T47D (cell line): ENCODE measurements at regions not wholly inside any gene's neighbourhood (a gene's known extent, or its start where the extent isn't known, plus 50 kb on each side); places are given as distances from the start of the nearest gene placed in this dataset.
"Not testable (repeated sequence)": the region's sequence is repeated elsewhere in the genome, so short reads cannot be mapped to it uniquely, and the experiment has no call there.

Source experiments
- DNase-seq, 2 experiments: peaks; one replicate each; pipeline versions ENCODE4 v3.0.0 to v3.0.0-alpha.2; 2011 to 2012; ENCODE audit warnings: low read depth in 1 of 2, low spot score in 1 of 2
- JUND ChIP-seq: IDR thresholded peaks from 2 replicates; pipeline ENCODE4 v1.6.1; 2012; ENCODE audit warnings: low read depth
- in situ Hi-C: cut with HindIII; loops from 2 replicates; pipeline ENCODE4 v1.10.0; 2016; ENCODE audit warnings: low sequenced_read_pairs, low pct_unique_long_range_greater_than_20kb

- no peak for DNase-seq
- TF ChIP-seq JUND: no peak
- in situ Hi-C loops: no loop called here
Observed at GRCh38 chr17:71432378-71433315, 688.2 kb upstream of the SOX9 start.

- in situ Hi-C loops: no loop called here
- TF ChIP-seq JUND: no peak
- DNase-seq: no peak
Observed at GRCh38 chr17:71434716-71435115, 686.1 kb upstream of the SOX9 start.

- in situ Hi-C loops: no loop called here
- DNase-seq: no peak
- TF ChIP-seq JUND: no peak
Observed at GRCh38 chr17:71436479-71436878, 684.3 kb upstream of the SOX9 start.

DNA sequence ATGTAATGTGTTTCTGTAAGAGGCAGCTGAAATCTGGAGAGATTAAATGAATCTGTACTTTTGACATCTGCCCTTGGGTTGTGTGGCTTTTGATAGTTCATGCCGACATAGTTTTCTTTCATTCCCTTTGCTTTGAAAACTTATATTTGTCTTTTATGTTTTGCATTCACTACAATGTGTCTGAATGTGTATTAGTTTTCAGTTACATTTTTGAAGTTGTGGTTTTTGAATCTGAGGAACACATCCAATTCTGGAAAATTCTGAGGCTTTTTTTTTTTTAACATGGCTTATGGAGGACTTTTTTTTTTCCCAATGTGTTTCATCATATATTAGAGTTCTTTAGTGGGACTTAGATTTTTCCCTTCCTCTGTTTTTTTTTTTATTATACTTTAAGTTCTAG, 683.7 kb upstream of the SOX9 start:
- no peak for TF ChIP-seq JUND
- DNase-seq: no peak
- in situ Hi-C loops: no loop called here

DNA sequence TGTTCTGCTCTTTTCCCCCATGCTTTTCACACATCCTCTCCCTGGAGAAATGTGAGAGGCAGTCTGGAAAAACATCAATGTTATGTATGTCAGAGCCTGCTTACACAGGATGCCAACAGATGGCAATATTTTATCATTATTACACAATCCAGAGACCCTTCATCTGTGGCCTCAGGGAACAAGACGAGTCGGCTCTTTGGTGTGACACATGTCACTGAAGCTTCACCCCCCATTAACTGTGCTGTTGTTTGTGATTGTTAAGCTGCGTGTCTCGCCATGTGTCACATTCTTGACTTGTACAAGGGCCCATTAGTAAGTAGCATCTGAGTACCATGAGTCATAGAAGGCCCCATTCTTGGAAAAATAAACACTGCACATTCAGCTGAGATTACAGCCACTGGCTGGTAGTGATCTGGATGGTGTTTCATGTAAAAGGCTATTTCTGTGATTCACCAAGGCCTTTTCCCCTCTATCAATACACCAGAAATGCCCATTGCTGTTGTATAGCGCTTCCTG, 682.1 kb upstream of the SOX9 start:
- in situ Hi-C loops: no loop called here
- no peak for DNase-seq
- no peak for TF ChIP-seq JUND

- peak in 1 of 2 experiments; percentile 24 for DNase-seq
- no peak for TF ChIP-seq JUND
- in situ Hi-C loops: no loop called here
Observed at GRCh38 chr17:71440513-71440912, 680.3 kb upstream of the SOX9 start.

GRCh38 chr17:71441098-71441497, 679.7 kb upstream of the SOX9 start:
- no peak for TF ChIP-seq JUND
- in situ Hi-C loops: no loop called here
- peak in 1 of 2 experiments; percentile 31 for DNase-seq

GRCh38 chr17:71444078-71444477, 676.7 kb upstream of the SOX9 start:
- DNase-seq: no peak
- no peak for TF ChIP-seq JUND
- in situ Hi-C loops: no loop called here

DNA sequence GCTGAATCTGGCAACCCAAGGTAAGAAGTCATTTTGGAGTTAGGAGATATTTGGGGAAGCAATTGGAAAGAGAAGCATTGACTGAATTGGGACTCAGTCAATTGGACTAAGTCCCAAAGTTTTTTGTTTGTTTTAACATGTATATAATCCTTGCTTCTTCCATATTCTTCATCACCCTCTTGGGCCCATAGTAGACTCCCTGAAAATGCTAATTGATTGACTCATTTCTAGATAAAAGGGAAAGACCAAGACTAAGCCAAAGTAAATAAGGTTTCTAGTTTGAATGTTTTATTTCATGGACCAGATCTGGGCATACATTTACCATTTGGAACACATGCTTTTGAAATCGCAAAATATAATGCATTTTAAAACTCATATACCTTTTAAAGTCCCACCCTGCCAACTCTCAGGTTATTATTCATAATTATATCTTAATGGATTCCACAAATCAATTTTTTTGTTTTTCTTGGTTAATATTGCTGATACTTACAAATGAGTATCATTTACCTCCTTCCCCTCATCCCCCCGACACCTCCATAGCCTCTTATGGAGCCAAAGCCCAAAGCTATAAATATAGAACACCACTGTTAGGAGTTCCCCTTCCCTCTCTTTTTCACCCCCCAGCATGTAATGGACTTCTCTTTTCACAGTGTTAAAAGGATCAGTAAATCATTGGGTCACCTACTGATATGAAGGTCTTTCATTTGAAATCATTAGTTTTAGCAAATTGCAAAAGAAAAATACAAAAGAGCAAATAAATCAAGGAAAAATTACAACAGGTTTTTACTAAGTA, 674.0 kb upstream of the SOX9 start:
- no peak for DNase-seq
- in situ Hi-C loops: no loop called here
- no peak for TF ChIP-seq JUND

- peak in 1 of 2 experiments; percentile 33 for DNase-seq
- peak; percentile 54; the same call in 1 of the 2 replicates for TF ChIP-seq JUND
- in situ Hi-C loops: no loop called here
Observed at GRCh38 chr17:71447644-71448043, 673.2 kb upstream of the SOX9 start.

DNA sequence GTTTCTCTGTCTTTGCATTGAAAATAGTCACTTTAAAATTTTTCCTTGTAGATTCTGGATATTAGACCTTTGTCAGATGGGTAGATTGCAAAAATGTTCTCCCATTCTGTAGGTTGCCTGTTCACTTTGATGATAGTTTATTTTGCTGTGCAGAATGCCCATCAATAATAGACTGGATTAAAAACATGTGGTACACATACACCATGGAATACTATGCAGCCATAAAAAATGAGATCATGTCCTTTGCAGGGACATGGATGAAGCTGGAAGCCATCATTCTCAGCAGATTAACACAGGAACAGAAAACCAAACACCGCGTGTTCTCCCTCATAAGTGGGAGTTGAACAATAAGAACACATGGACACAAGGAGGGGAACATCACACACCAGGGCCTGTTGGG, 670.2 kb upstream of the SOX9 start:
- DNase-seq, in situ Hi-C loops: not testable (repeated sequence)

DNA sequence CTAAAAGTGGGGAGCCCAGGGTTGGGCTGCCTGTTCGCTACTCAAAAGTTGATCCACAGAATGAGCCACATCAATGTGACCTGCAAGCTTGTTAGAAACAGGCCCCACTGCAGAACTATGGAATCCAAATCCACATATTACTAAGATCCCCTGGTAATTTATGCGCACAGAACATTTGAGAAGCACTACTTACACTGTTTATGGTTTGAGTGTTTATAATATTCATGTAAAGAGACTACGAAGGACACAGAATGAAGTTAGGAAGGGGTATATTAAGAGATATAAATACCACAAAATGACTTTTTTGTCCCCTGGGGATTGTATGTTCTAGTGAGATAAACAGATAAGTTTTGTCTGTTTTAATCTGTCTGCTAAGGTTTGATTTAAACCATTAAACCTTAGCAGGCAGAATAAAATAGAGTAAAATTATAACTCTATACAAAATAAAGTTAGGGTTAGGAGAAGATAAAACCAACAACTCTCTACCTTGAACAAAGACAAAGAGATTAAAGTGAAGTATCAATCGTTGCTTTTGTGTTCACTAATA, 666.9 kb upstream of the SOX9 start:
- TF ChIP-seq JUND: no peak

More for the DNA sequence above, 666.9 kb upstream of the SOX9 start:
- no peak for DNase-seq
- in situ Hi-C loops: no loop called here
